HCT116 (cell line): ENCODE measurements at regions not wholly inside any gene's neighbourhood (a gene's known extent, or its start where the extent isn't known, plus 50 kb on each side); places are given as distances from the start of the nearest gene placed in this dataset.
"Not testable (repeated sequence)": the region's sequence is repeated elsewhere in the genome, so short reads cannot be mapped to it uniquely, and the experiment has no call there.

Experiments
- ATAC-seq: fragments of 200-7000 bp; cut with Tn5 transposase; 2 replicates; pipeline ENCODE4 v1.9.1; 2020; ENCODE audit warnings: mild to moderate bottlenecking, moderate library complexity
- BruUV-seq: library from RNA; stranded (reverse); fragments of 400-500 nt; replicated peaks from 2 replicates; lab custom pipeline; 2021; lab: Mats Ljungman, UMichigan
- CTCF ChIA-PET: fragments of 300-600 bp; sonication (Branson Sonifier 250); formaldehyde crosslinking; loops from one replicate; lab custom pipeline; 2021; ENCODE audit warnings: antibody characterized with exemption; lab: Charles Lee
- POLR2A ChIA-PET: fragments of 300-600, 350-600 bp; sonication (Branson Sonifier 250); formaldehyde crosslinking; loops from one replicate; lab custom pipeline; 2021; ENCODE audit warnings: antibody characterized with exemption; lab: Charles Lee
- RAD21 ChIA-PET, 2 experiments: fragments of 300-600 bp; sonication (Branson Sonifier 250); formaldehyde crosslinking; loops; one replicate each; lab custom pipeline; 2023; ENCODE audit warnings: low total read pairs in 2 of 2; ENCODE audit not compliant: uncharacterized antibody in 2 of 2, unreplicated experiment in 2 of 2, low non-redundant PET in 1 of 2; lab: Charles Lee
- DNase-seq: peaks from one replicate; pipeline ENCODE4 v3.0.0-alpha.2; 2010; ENCODE audit warnings: low read depth, low spot score
- H2AFZ ChIP-seq: fragments of 200-600 bp; shearing (Covaris generic), sonication (generic); 2 replicates; pipeline ENCODE4 v1.6.1; 2017; ENCODE audit warnings: low read depth, mixed run types, mixed read lengths, antibody characterized with exemption, low read length; ENCODE audit not compliant: poor library complexity, severe bottlenecking
- H3K27ac ChIP-seq: 2 replicates; pipeline ENCODE4 v1.5.1; 2012; ENCODE audit warnings: low read depth, low read length
- H3K27me3 ChIP-seq: fragments of 200-600 bp; sonication (generic); 2 replicates; pipeline ENCODE4 v1.6.1; 2016; ENCODE audit warnings: mixed run types, low read length, mixed read lengths; ENCODE audit not compliant: insufficient read depth
- H3K36me3 ChIP-seq, 2 experiments: fragments of 200-500 bp in 1 of 2; fragments of 200-600 bp in 1 of 2; sonication (Bioruptor generic) in 1 of 2; sonication (generic) in 1 of 2; 2 replicates each; pipeline versions ENCODE4 v1.5.1 to v1.6.1; 2014 to 2016; ENCODE audit warnings: low read length in 2 of 2, inconsistent platforms in 1 of 2, mixed read lengths in 1 of 2, mixed run types in 1 of 2; ENCODE audit not compliant: insufficient read depth in 2 of 2, control insufficient read depth in 1 of 2
- H3K4me1 ChIP-seq, 2 experiments: fragments of 200-600 bp in 1 of 2; sonication (generic) in 1 of 2; 2 replicates each; pipeline versions ENCODE4 v1.5.1 to v1.6.1; 2012 to 2017; ENCODE audit warnings: low read length in 2 of 2, inconsistent platforms in 1 of 2, mild to moderate bottlenecking in 1 of 2, mixed read lengths in 1 of 2, mixed run types in 1 of 2, moderate library complexity in 1 of 2; ENCODE audit not compliant: insufficient read depth in 2 of 2, control insufficient read depth in 1 of 2
- H3K4me2 ChIP-seq: fragments of 200-600 bp; sonication (generic); 2 replicates; pipeline ENCODE4 v1.6.1; 2017; ENCODE audit warnings: mixed run types, low read length, mixed read lengths
- H3K4me3 ChIP-seq, 2 experiments: fragments of 200-600 bp in 1 of 2; sonication (generic) in 1 of 2; replicated peaks in 1 of 2; 2 replicates each; pipeline ENCODE4 v1.5.1; 2011 to 2016; ENCODE audit warnings: low read length in 2 of 2, control low read depth in 1 of 2, low read depth in 1 of 2, mild to moderate bottlenecking in 1 of 2, mixed read lengths in 1 of 2, mixed run types in 1 of 2
- H3K79me2 ChIP-seq: fragments of 200-600 bp; sonication (generic); 2 replicates; pipeline ENCODE4 v1.6.1; 2017; ENCODE audit warnings: mild to moderate bottlenecking, mixed run types, low read length, moderate library complexity, mixed read lengths; ENCODE audit not compliant: insufficient read depth
- H3K9ac ChIP-seq: fragments of 200-600 bp; sonication (generic); 2 replicates; pipeline ENCODE4 v1.6.1; 2016; ENCODE audit warnings: low read length, mixed read lengths
- H3K9me2 ChIP-seq: fragments of 200-600 bp; sonication (generic), shearing (Covaris generic); 2 replicates; pipeline ENCODE4 v1.6.1; 2017; ENCODE audit warnings: mixed run types, mild to moderate bottlenecking, moderate library complexity; ENCODE audit not compliant: insufficient read depth
- H3K9me3 ChIP-seq, 2 experiments: fragments of 200-500 bp in 1 of 2; fragments of 200-600 bp in 1 of 2; sonication (Bioruptor generic) in 1 of 2; sonication (generic) in 1 of 2; 2 replicates each; pipeline ENCODE4 v1.6.1; 2014 to 2017; ENCODE audit warnings: low read length in 2 of 2, mixed read lengths in 2 of 2, inconsistent platforms in 1 of 2, low read depth in 1 of 2, mild to moderate bottlenecking in 1 of 2, mixed run types in 1 of 2, moderate library complexity in 1 of 2; ENCODE audit not compliant: control insufficient read depth in 1 of 2, insufficient read depth in 1 of 2
- H4K20me1 ChIP-seq: fragments of 200-600 bp; sonication (generic), shearing (Covaris generic); 2 replicates; pipeline ENCODE4 v1.6.1; 2017; ENCODE audit warnings: mixed run types, mild to moderate bottlenecking, moderate library complexity; ENCODE audit not compliant: insufficient read depth
- intact Hi-C: fragments of 100-400 bp; cut with micrococcal nuclease; formaldehyde crosslinking; loops from 2 replicates; pipeline ENCODE4 v1.10.0; 2022

- H3K9ac ChIP-seq, H3K36me3 ChIP-seq, ATAC-seq, CTCF ChIA-PET, H3K9me2 ChIP-seq, H3K4me1 ChIP-seq, DNase-seq, BruUV-seq, H3K4me2 ChIP-seq, H3K27me3 ChIP-seq, H3K4me3 ChIP-seq, H4K20me1 ChIP-seq, H3K27ac ChIP-seq, H3K9me3 ChIP-seq, H2AFZ ChIP-seq, RAD21 ChIA-PET, H3K79me2 ChIP-seq, POLR2A ChIA-PET: not testable (repeated sequence)
- intact Hi-C loops: loop anchor here (10.0 kb wide), 1 partner anchor 62 kb away; no protein-coding TSS in a partner anchor
Measured at GRCh38 chr20:26252311-26252975, 555.8 kb upstream of the ZNF337 start.

GRCh38 chr20:26251376-26251775 lies 554.7 kb upstream of the ZNF337 start:
- ATAC-seq: not testable (repeated sequence)
- intact Hi-C loops: loop anchor here (10.0 kb wide), 1 partner anchor 63 kb away; no protein-coding TSS in a partner anchor

GRCh38 chr20:26250249-26251114 lies 553.8 kb upstream of the ZNF337 start:
- CTCF ChIA-PET, H3K9me3 ChIP-seq, H3K4me3 ChIP-seq, H2AFZ ChIP-seq, H3K9ac ChIP-seq, H3K36me3 ChIP-seq, H3K27me3 ChIP-seq, H4K20me1 ChIP-seq, RAD21 ChIA-PET, DNase-seq, H3K4me1 ChIP-seq, ATAC-seq, H3K4me2 ChIP-seq, H3K9me2 ChIP-seq, H3K27ac ChIP-seq, BruUV-seq, POLR2A ChIA-PET, H3K79me2 ChIP-seq: not testable (repeated sequence)
- intact Hi-C loops: loop anchor here (10.0 kb wide), 1 partner anchor 64 kb away; no protein-coding TSS in a partner anchor

More at GRCh38 chr20:26251376-26251775, 554.7 kb upstream of the ZNF337 start:
- H3K27me3 ChIP-seq, H3K4me3 ChIP-seq, H3K27ac ChIP-seq, H2AFZ ChIP-seq, DNase-seq, H3K9me2 ChIP-seq, BruUV-seq, CTCF ChIA-PET, POLR2A ChIA-PET, H3K4me2 ChIP-seq, H3K9ac ChIP-seq, RAD21 ChIA-PET, H4K20me1 ChIP-seq, H3K4me1 ChIP-seq, H3K9me3 ChIP-seq, H3K36me3 ChIP-seq, H3K79me2 ChIP-seq: not testable (repeated sequence)
